ENCODE measurements at regions not wholly inside any gene's neighbourhood (a gene's known extent, or its start where the extent isn't known, plus 50 kb on each side); places are given as distances from the start of the nearest gene placed in this dataset.

DNA sequence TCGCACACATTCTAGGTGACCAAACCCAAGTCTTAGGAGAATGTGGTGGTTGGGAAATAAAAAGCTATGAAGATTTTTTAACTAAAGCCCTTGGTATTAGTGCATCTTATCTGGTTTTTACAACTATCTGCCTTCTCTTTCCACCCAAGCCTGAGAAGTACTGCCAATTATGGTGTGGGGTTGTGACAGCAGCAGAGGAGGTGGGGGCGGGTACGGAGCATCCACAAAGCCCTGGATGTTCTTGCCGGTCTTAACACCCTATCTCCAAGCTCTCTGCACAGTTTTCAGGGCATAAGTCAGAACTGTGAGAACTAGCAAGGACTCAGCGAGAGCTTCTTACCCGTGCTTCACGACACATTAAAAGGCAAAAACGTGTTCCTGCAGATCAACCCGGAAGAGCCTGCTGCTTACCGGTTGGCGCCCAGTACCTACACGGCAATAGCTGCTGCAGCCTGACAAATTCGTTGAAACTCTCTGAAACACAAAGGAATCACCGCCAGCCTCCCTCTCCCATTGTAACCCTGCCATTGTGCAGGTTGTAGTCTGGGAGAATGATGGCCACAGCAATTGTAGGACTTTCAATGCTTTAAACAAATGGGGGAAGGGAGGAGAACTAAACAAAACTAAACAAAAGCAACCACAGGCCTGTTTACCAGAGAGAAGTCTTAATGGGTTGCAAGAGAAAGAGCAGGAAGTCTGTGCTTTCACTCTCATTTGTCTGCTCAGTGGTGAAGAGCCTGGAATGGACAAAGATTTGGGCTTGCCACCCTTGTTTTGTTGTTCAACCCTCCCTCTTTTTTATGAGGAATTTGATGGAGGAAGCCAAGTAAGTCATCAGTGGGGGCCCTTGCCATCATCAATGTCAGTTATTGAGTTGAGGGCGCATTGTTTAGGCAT is 461.0 kb upstream of the JARID2 start:
- DNase-seq = peak; percentile 85

DNA sequence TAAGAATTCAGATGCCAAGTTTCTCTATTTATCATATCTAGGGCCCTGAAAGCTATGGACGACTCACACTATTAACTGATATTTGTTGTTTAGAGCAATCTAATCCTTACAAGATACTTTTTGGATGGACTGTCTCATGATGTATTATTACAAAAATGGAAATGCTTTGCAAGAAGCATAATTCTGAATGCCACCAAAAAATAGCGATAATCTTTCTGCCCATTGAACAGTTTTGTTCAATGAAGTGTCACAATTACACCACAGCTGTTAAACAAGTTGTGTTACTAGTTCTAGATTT is 460.4 kb upstream of the JARID2 start:
- DNase-seq = no peak

DNA sequence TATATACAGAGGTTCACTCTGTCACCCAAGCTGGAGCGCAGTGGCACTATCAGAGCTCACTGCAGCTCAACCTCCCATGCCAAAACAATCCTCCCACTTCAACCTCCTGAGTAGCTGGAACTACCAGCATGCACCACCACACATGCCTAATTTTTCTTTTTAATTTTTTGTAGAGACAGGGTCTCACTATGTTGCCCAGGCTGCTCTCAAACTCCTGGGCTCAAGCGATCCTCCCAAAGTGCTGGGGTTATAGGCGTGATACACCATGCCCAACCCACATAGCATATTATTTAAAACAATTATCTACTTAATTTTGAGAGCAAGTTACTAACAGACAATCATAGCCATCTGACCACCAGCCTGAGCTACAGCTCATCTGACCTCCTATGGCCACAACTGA is 459.9 kb upstream of the JARID2 start:
- no peak for DNase-seq

DNA sequence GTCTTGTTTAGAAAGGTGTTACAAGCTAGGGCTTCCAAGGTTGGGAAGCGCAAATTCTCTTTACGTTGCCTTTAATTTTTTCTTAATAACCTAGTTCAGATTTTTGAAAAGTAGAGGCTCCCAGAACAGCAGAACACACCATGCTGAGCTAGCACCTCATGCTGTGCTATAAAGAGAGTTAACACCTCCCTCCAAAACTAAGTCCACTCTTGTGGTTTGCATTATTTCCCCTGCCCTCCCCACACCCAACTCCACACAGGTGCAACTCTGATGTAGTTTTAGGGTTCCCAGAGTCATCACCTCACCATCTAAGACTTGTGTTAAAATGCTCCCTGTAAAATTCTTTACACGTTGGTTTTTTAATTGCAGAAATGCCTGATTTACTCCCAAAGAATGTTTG is 459.4 kb upstream of the JARID2 start:
- no peak for DNase-seq

DNA sequence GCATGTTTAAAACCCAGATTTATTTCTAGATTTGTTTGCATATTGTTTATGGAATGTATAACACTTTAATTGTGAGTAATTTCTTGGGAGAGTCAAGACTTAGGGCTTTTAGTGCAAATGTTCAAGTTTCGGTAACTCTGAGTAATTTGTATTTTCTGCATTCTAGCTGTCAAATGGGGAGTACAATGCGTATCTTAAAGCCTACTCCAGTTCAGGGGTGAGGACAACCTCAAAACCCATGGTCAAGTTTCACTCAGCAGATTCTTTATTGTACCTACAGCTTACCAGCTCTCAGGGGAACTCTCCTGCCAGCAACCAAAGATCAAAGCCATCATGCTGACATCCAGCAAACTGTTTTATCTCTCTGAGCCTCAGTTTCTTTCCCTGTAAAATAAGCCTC is 458.6 kb upstream of the JARID2 start:
- no peak for DNase-seq

DNA sequence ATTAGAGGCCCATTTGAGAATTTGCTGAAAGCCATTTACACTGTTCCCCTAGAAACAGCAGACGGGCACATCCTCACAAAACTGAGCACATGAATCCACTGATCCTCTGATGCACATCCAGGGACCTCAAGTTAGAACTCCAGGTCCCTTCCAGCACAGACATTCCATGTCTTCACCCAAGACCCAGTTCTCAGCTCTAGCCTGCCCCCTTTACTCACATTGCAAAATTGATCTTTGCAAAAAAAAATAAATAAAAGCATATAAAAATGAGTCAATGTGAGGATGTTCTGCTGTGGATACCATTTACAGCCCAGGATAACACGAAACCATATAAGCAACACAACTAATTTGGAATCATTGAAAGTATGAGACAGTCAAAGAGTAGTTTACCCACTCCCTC is 458.2 kb upstream of the JARID2 start:
- no peak for DNase-seq

DNA sequence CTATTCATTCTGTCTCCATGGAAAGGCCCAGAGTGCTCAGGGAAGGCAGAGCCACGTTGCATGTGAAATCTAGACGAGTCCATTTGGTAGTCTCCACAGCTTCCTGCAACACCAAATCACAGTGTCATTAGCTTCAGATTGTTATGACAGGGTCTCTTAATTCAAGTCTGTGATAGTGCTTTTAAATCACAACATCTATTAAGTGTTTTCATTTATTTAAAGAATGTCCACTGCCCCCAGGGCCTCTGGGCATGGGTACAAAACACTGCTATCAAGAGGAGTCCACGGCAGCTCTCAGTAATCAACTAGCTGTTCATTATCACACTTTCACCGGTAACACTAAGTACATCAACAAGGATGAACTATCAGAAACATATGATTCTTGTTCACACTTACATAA is 455.9 kb upstream of the JARID2 start:
- no peak for DNase-seq

DNA sequence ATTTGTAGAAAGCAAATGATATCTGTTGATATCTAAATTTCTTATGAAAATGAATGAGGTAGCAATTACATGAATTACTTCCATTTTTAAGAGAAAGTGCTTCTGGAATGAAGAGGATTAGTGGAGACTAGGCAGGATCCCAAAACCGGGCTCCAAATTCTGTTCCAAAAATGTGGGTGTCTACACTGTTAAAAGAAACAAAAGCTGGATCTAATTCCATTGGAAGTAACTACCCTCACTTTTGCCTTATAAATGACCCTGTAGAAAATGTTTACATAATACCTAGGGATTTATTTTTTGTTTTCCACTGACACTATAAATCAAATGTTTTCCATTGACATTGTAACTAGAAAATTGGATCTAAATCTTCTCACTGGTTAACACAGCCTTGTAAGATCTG is 454.9 kb upstream of the JARID2 start:
- no peak for DNase-seq

DNA sequence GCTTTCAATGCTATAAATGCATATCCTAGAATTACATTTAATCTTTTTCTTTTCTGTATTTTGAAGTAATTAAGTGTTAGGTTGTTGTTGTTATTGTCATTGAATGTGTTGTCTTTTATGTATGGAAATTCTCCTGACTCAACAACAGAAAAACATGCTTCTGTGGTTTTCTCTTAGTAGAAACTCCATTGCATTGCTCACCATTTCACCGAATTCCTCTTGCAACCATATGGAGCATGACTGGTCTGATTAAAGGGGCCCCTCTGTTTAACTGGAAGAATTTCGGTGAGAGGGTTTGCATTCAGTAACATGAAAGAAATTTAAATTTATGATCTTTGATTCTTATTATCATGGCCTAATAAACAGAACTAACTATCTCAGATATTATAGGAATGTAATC is 454.3 kb upstream of the JARID2 start:
- DNase-seq = no peak

DNA sequence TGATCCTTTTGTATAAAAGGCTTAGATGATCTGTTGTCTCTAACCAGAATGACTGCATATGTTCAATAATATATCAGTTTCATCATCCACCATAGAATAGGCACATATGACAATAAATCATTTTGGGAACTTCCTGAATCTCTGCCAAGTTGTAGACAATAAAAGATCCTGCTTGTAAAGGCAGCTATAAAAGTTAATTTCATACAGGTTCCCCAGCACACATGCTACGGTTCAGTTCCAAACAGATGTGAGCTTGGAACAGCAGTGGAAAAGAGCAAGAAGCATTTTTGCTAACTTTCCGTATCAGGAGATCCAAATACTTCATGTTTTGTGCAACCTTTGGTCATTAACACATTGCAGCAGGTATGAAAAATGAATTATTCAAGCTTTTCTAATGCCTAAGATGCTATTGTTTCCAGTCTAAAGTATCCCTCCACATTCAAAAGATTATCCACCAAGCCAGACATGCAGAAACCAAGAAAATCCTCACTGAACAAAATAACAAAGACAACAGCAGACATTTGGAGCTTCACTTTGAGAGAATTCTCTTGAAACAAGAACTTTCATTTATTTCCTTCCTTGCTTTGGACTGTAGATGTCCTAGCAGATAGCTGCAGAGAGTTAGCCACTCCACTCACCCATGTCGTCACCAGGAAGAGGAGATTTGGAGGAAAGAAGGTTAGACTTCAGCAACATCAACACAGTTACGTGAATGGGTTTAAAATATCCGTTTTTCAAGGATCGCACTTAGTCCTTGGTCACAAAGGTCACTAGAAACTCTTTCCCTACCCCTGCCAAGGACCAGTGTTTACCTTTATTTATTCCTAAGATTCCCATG is 453.5 kb upstream of the JARID2 start:
- peak; percentile 2 for DNase-seq

DNA sequence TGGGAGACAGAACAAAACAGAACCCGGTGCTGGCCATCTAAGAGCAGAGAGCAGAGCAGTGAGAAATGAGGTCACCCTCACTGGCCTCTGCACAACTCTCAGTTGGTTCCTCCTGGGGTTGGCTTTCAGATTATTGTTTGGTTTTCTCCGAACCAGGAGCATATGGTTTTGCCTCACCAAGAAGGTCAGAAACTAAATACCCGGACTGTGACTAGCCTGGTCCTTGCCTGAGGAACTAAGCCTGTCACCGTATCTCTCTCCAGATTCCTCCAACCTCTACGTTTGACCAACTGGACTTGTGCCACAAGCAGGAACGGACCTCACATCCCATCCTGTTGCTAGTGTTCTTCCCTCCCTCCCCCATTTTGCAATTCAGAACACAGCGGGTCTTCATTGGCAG is 450.4 kb upstream of the JARID2 start:
- no peak for DNase-seq

DNA sequence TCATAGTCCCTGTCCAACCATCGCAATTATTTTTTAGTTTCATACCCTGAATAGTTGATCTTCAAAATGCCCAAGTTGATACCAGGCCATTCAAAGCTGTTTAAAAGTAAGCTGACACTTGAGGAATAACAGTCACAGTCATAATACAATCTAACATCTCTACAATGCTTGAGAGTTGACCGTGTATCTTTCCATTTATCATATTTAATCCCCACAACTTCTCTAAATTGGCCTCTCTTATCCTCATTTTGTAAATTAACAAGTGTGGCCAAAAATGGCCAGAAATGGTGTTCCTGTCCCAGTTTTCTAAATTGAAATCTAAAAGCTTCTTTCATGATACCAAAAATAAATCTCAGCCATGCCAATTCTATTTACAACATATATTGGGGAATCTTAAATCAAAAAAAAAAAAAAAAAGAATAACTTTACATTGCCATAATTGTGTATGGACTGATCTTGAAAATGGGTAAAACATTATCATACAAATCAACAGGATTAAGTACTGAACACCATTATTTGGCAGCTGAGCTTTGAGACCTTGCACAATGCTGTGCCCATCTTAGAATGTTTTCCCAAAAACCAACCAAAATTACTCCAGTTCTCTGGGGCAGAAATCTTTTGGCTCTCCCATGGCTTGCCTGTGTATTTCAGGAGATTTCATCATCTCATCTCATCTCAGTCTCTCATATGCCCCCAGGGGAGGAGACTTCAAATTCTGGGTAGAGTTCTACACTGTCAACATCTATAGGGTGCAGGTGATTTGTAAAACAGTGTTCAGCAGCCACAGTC is 448.7 kb upstream of the JARID2 start:
- DNase-seq = no peak

DNA sequence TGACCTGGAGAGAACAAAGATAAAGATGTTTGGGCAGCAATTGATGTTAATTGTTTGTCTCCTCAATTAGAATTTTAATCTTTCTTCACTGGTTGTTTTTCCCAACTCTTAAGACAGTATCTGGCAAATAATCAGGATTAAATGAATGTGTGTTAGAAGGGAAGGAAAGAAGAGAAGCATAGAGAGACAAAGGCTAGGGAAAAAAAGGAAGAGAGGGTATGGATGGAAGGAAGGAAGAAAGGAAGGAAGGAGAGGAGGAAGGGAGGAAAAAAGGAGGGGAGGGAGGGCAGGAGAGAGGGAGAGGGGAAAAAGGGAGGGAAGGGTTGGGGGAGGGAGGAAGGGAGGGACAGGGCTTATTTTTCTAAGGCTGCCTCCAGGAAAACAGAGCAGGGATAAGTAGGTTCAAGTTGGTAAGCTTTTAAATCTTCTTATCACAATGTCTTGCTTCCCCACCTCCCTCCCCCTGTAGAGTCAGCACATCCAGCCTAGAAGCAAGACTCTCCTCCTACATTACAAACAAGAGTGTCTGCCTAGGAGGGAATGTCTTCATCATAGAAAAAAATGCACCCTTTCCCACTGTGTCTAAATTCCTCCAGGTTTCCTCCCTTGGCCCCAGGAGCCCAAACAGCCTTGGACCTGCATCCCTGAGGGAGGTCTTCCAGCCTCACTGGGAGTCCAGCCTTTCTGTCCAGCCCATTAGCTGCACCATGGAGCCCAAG is 447.8 kb upstream of the JARID2 start:
- no peak for DNase-seq

DNA sequence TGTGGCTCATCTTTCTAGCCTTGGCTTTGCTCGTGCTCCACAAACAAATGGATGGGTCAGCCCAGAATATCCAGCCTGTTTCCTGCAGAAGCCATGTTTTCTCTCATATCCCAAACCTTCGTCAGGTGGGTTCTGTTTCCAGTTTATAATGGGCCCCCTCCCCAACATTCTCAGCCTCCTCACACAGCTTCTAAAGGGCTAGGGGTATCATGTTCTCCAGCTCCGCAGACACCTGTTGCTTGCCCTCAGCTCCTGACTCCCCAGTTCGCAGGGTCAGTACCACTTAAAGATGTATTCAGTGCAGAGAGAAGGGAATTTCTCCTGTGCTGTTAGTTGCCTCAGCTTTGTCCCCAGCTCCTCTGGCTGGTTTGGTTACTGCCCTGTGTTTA is 447.3 kb upstream of the JARID2 start:
- no peak for DNase-seq

DNA sequence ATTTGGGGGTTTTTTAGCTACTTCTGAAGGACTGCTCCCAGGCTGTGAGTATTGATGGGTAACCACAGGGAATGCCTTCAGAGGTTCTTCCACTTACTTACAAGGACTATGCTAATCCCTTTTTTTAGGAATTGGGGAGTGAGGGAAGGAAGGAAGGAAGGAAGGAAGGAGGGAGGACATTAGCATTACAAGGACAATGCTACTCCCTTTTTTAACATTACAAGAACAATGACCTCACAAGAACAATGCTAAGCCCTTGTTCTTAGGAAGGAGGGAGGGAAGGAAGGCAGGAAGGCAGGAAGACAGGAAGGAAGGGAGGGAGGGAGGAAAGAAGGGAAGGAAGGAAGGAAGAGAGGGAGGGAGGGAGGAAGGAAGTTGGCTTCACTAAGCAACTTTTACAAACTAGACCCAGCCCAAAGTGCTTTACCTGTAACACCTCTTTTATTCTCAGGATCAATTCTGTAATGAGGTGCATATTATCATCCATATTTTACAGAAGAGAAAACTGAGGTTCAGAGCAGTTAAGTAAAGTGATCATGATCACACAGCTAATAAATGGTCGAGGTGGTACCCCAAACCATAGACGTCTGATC is 446.8 kb upstream of the JARID2 start:
- DNase-seq = no peak

DNA sequence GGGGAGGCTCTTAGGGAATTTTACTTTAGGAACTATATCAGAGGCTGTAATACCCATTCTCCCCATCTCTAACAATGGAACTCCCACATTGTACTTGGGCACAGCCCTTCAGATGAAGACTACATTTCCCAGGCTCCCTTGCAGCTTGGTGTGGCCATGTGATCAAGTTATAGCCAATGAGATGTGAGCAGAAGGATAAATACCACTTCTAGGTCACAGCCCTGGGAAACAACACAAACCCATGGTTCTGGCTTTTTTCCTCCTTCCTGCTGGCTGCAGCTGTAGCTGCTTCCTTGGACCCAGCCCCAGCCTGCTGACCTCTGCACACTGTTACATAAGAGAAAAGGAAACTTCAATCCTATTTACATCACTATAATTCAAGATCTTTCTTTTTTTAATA is 445.9 kb upstream of the JARID2 start:
- DNase-seq = peak; percentile 67

DNA sequence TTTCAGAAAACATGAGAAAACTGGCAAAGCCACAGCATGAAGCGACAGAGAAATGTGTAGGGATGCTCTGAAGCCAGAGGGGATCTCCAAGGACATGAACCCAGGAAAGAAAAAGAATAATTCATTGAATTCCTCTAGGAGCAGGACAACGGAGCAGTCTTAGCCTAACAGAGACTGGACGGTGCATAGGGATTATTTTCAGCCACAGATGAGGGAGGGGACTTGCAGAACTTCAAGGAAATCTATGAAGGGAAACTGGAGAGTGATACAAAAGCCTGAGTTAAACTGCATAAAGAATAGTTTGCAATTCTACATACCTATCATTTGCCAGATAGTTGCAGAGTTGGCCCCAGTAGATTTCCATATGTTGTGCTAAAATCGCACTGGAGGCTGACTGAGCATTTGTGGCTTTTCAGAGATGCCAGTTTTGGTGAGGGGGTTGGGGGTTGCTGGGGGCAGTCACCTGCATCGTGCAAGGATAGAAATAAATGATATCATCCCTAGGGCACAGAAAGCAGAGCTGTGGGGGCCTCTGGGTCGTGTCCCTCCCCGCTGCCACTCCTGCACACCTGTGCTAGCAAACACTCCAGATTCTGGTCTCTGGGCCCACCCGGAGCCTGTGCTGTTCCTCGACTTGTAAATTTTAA is 443.2 kb upstream of the JARID2 start:
- DNase-seq = no peak

DNA sequence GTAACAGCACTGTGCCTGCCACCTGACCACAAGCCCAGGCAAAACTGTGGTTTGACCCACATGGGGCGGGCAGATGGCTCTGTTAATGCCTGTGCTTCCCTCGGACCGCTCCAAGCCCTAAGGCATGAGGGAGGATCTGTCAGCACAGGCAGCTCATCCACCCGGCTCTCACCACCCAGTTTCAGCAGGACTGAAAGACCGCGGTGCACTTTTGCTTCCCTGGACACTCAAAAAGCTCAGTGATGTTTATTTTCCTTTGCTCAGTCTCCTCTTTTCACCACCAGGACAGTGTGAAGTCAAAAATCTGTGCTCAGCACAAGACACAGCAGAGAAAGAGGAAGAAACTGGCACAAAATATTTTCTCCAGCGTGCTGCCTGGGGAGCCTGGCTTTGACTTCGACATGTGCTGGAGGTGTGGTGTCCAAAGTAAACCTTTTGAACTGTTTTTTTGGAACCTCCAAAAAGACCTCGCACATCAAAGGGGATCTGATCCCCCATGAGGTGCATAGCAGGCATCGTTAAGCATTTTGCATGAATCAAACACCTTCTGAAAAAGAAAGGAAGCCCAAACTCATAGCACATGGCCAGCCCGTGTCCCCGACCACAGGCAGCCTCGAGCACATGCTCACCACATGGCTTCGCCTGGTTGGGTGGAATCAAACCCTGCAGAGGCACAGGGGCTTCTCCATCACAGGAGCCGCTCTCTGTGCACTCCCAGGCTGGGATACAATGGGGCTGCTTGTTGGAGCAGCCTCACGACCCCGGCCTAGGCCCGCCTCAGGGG is 441.7 kb upstream of the JARID2 start:
- DNase-seq = no peak

DNA sequence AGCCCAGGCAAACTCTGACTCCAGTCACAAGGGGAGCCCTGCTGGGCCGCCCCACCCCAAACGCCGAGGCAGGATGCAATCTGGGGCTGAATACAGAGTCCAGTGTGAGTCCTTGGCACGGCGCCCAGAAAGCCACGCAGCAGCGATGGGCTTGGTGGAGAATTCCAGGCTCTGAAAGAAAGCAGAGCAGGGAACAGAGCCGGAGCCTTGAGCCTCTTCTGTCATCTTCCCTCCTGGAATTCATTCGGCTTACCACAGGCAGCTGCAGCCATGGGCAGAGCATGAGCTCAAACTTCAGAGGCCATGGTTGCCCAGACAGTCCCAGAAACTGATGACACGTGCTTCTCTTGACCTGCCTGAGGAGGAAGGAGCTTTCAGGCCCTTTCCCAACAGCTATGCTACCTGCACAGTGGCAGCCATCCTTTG is 441.1 kb upstream of the JARID2 start:
- no peak for DNase-seq

DNA sequence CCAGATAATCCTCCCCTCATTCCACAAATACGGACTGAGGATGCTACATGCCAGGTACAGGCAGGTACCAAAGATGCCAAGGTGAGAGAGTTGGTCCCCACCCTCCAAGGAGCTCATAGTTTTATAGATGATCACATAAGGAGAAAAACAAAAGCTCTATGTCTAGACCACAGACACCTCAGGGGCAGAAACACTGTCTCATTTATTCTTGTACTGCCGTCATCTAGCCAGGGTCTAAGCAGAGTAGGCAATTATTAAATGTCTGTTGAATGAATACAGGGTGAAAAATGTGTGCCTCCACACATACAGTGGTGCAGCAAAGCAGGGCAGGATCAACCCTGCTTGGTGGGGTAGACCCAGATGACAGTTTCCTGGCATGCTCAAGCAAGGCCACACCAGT is 439.8 kb upstream of the JARID2 start:
- no peak for DNase-seq

DNA sequence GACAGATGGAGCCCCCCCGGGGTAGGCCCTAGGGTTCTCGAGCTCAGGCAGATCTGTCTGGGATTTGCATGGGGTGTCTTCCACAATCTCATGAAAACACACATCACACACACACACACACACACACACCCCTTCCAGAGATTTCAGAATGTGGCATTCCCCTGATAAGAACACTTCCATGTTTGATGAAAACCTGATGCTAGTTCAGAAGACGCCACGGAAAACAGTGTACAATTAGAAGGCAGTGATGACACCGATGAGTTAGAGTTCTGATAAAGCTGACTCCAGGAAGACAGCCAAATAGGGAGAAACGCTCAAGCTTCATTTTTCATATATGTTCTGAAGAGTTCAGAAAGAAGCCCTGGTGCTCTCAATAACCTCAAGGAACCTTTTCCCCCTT is 438.7 kb upstream of the JARID2 start:
- DNase-seq = no peak
